ENCODE measurements at regions not wholly inside any gene's neighbourhood (a gene's known extent, or its start where the extent isn't known, plus 50 kb on each side); places are given as distances from the start of the nearest gene placed in this dataset.
A peak's percentile ranks its signal among the peaks of the same experiment; 100 is the strongest.

DNA sequence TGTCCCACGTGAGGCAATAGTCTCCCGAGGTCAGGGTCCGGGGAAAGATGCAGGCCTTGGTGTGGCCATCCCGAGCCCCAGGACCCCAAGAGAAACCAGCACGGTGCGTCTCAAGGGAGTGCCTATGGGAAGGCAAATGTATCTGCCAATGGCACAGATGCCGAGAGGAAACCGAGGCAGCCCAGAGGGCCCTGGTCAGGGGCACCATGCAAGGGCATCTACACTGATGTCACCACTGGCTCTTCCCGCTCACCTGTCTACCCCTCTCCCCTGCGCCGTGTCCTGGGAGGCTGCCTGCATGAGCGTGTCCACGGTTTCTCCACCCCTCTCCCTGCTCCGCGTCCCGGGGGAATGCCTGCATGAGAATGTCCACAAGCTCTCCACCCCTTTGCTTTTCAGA lies 1318.8 kb downstream of the TBC1D22A start:
- TF ChIP-seq ZNF223 (tag by site-specific recombination; IDR thresholded peaks at IDR 0.05) (no peak), KLF9 (tag by site-specific recombination; IDR thresholded peaks at IDR 0.05; ENCODE audit: low read depth) (no peak), ZNF132 (tag by site-specific recombination; IDR thresholded peaks at IDR 0.05; ENCODE audit: borderline replicate concordance) (no peak), ZNF266 (tag by site-specific recombination; IDR thresholded peaks at IDR 0.05; ENCODE audit: low read depth) (no peak), ZNF366 (tag by site-specific recombination; conservative IDR thresholded peaks at IDR 0.05) (no peak), ZFP37 (tag by site-specific recombination; IDR thresholded peaks at IDR 0.05) (no peak), ZNF791 (tag by site-specific recombination; IDR thresholded peaks at IDR 0.05) (no peak), ZNF146 (tag by site-specific recombination; IDR thresholded peaks at IDR 0.05) (no peak), KLF8 (tag by site-specific recombination; IDR thresholded peaks at IDR 0.05) (no peak), ZNF529 (tag by site-specific recombination; IDR thresholded peaks at IDR 0.05; ENCODE audit: insufficient replicate concordance) (no peak), ZNF560 (tag by site-specific recombination; IDR thresholded peaks at IDR 0.05; ENCODE audit: borderline replicate concordance) (no peak), IKZF3 (tag by site-specific recombination; IDR thresholded peaks at IDR 0.05) (no peak), HOXC10 (CRISPR knock-in tag; IDR thresholded peaks at IDR 0.05) (no peak)
- Histone ChIP-seq H3K4me3 (ENCODE audit: low read depth, low read length) (no peak overlapping the region), H3K36me3 (ENCODE audit: control insufficient read depth in 2 of 2, insufficient read depth in 1 of 2, low read length in 2 of 2) (no peaks in the 10 kb centered on the region), H3K9me3 (ENCODE audit: control insufficient read depth, insufficient read depth, low read depth, low read length) (no peaks in the 10 kb centered on the region), H3K4me1 (ENCODE audit: control insufficient read depth, insufficient read depth, low read length) (no peaks in the 10 kb centered on the region), H3K27ac (ENCODE audit: extremely low read depth, low read depth, low read length) (no peak overlapping the region)
- CTCF ChIA-PET, result no interaction called here
- POLR2A ChIA-PET, result no interaction called here

DNA sequence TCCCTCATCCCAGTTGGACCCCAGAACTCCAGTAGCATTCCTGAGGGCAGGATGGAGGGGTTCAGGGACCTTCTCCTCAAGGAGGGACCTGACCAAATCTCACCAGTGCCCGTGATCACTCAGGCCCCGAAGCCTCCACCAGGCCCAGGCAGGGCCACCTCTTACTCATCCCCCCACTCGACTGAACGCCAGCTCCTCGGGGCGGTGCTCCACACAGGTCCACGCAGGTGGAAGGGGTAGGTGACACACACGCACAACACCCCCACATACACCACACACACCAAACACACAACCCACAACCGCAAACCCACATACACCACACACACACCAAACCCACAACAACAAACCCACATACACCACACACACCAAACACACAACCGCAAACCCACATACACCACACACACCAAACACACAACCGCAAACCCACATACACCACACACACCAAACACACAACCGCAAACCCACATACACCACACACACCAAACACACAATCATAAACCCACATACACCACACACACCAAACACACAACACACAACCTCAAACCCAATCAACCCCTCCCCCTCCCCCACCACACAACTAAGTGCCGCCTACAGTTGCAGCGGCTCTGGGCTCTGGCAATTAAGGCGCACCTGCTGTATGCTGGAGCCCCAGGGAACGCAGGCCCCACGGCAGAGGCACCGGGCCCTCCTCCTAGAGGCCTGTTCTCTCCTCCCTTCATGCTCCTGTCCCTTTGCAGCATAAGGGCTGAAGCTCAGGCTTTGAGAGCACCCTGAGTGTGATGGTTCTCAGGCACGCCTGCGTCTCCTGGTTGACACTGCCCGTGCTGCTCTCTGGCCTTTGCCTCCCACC lies 1318.1 kb downstream of the TBC1D22A start:
- Histone ChIP-seq H3K27ac (ENCODE audit: extremely low read depth, low read depth, low read length) (no peak overlapping the region), H3K4me3 (ENCODE audit: low read depth, low read length) (no peak overlapping the region), H3K9me3 (ENCODE audit: control insufficient read depth, insufficient read depth, low read depth, low read length) (no peaks in the 10 kb centered on the region), H3K4me1 (ENCODE audit: control insufficient read depth, insufficient read depth, low read length) (no peaks in the 10 kb centered on the region), H3K36me3 (ENCODE audit: control insufficient read depth in 2 of 2, insufficient read depth in 1 of 2, low read length in 2 of 2) (no peaks in the 10 kb centered on the region)
- TF ChIP-seq ZNF223 (tag by site-specific recombination; IDR thresholded peaks at IDR 0.05) (no peak), ZFHX2 (tag by site-specific recombination; conservative IDR thresholded peaks at IDR 0.05) (peak; percentile 38), EGR2 (tag by site-specific recombination; IDR thresholded peaks at IDR 0.05; ENCODE audit: low read depth) (peak; percentile 92)
- POLR2A ChIA-PET, result no interaction called here
- CTCF ChIA-PET, result no interaction called here

DNA sequence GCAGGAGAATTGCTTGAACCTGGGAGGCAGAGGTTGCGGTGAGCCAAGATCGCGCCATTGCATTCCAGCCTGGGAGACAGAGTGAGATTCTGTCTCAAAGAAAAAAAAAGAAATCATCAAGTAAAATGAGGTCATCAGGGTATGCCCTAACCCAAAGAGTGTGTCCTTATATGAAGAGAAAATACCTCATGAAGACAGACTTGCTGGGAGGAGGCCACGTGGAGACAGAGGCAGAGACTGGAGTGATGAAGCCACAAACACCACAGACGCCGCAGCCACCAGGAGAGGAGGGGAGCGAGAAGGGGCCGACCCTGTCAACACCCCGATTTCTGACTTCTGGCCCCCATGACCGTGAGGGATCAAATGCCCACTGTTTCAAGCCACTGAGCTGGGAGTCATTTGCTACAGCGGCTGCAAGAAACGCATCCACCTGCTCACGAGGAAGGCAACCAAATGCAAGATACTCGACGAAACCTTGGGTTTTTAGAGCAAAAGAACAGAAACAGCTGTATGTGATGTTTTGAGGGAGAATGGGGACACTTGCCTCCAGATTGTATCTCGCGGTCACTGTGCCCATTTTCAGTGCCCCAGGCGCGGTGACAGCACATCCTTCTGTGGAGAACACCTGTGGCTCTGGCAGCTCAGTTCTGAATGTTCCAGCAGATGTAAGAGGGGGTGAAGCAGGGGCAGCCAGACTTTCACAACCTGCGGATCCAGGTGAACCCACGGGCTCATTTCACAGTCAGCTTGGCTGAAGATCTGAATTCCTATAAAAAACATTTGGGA lies 1317.2 kb downstream of the TBC1D22A start:
- TF ChIP-seq ZSCAN23 (tag by site-specific recombination; IDR thresholded peaks at IDR 0.05), result no peak
- no peak for TF ChIP-seq ZNF266 (tag by site-specific recombination; IDR thresholded peaks at IDR 0.05; ENCODE audit: low read depth)
- TF ChIP-seq ZNF391 (tag by site-specific recombination; IDR thresholded peaks at IDR 0.05; ENCODE audit: borderline replicate concordance, low read depth), result no peak
- TF ChIP-seq ZNF544 (tag by site-specific recombination; IDR thresholded peaks at IDR 0.05), result no peak
- no peak overlapping the region for H3K4me3 ChIP-seq (ENCODE audit: low read depth, low read length)
- H3K36me3 ChIP-seq (ENCODE audit: control insufficient read depth in 2 of 2, insufficient read depth in 1 of 2, low read length in 2 of 2), result no peaks in the 10 kb centered on the region
- H3K27ac ChIP-seq (ENCODE audit: extremely low read depth, low read depth, low read length), result no peak overlapping the region
- no peaks in the 10 kb centered on the region for H3K4me1 ChIP-seq (ENCODE audit: control insufficient read depth, insufficient read depth, low read length)
- no peaks in the 10 kb centered on the region for H3K9me3 ChIP-seq (ENCODE audit: control insufficient read depth, insufficient read depth, low read depth, low read length)
- ChIA-PET CTCF (no interaction called here), POLR2A (no interaction called here)

DNA sequence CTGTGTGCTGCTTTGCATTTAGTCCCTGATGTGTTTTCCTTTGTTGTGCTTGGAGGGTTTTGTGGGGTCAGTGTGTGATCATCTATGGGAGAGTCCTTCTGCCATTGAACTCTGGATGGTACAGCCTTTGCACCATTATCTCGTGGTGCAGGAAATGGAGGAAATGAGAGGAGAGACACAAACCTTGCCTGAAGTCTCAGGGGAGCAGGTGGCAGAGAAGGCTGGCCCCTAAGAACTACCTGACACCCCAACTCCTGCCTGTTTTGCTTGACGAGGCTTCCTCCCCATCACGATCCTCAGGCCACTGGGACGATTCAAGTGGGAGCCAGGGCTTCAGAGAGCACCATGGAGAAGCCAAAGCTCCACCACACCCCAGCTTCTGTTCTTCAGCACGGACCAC lies 1316.4 kb downstream of the TBC1D22A start:
- Histone ChIP-seq H3K27ac (ENCODE audit: extremely low read depth, low read depth, low read length) (no peak overlapping the region), H3K36me3 (ENCODE audit: control insufficient read depth in 2 of 2, insufficient read depth in 1 of 2, low read length in 2 of 2) (no peaks in the 10 kb centered on the region), H3K4me1 (ENCODE audit: control insufficient read depth, insufficient read depth, low read length) (no peaks in the 10 kb centered on the region), H3K9me3 (ENCODE audit: control insufficient read depth, insufficient read depth, low read depth, low read length) (no peaks in the 10 kb centered on the region), H3K4me3 (ENCODE audit: low read depth, low read length) (no peak overlapping the region)
- ChIA-PET CTCF (no interaction called here), POLR2A (no interaction called here)
- TF ChIP-seq SCRT2 (tag by site-specific recombination; IDR thresholded peaks at IDR 0.05), result no peak
- no peak for TF ChIP-seq ZNF324 (tag by site-specific recombination; IDR thresholded peaks at IDR 0.05)
- no peak for TF ChIP-seq HOXA7 (CRISPR knock-in tag; IDR thresholded peaks at IDR 0.05; ENCODE audit: borderline replicate concordance)
- TF ChIP-seq ZNF571 (tag by site-specific recombination; IDR thresholded peaks at IDR 0.05), result no peak
- TF ChIP-seq ZNF529 (tag by site-specific recombination; IDR thresholded peaks at IDR 0.05; ENCODE audit: insufficient replicate concordance), result no peak
- TF ChIP-seq, protein P1, sequence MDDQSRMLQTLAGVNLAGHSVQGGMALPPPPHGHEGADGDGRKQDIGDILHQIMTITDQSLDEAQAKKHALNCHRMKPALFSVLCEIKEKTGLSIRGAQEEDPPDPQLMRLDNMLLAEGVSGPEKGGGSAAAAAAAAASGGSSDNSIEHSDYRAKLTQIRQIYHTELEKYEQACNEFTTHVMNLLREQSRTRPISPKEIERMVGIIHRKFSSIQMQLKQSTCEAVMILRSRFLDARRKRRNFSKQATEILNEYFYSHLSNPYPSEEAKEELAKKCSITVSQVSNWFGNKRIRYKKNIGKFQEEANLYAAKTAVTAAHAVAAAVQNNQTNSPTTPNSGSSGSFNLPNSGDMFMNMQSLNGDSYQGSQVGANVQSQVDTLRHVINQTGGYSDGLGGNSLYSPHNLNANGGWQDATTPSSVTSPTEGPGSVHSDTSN (CRISPR knock-in tag; IDR thresholded peaks at IDR 0.05), result no peak
- TF ChIP-seq ZNF292 (tag by site-specific recombination; IDR thresholded peaks at IDR 0.05; ENCODE audit: borderline replicate concordance, low read depth), result no peak
- TF ChIP-seq ZNF623 (tag by site-specific recombination; IDR thresholded peaks at IDR 0.05), result no peak
- TF ChIP-seq, protein P2, sequence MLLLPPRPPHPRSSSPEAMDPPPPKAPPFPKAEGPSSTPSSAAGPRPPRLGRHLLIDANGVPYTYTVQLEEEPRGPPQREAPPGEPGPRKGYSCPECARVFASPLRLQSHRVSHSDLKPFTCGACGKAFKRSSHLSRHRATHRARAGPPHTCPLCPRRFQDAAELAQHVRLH (tag by site-specific recombination; IDR thresholded peaks at IDR 0.05), result no peak
